HG02571 (cell line): ENCODE measurements at regions not wholly inside any gene's neighbourhood (a gene's known extent, or its start where the extent isn't known, plus 50 kb on each side); places are given as distances from the start of the nearest gene placed in this dataset.

Source experiments
- ATAC-seq: cut with Tn5 transposase; IDR thresholded peaks from one replicate; pipeline ENCODE4 v1.9.1; 2021; ENCODE audit warnings: mild to moderate bottlenecking, moderate library complexity; ENCODE audit not compliant: unreplicated experiment

DNA sequence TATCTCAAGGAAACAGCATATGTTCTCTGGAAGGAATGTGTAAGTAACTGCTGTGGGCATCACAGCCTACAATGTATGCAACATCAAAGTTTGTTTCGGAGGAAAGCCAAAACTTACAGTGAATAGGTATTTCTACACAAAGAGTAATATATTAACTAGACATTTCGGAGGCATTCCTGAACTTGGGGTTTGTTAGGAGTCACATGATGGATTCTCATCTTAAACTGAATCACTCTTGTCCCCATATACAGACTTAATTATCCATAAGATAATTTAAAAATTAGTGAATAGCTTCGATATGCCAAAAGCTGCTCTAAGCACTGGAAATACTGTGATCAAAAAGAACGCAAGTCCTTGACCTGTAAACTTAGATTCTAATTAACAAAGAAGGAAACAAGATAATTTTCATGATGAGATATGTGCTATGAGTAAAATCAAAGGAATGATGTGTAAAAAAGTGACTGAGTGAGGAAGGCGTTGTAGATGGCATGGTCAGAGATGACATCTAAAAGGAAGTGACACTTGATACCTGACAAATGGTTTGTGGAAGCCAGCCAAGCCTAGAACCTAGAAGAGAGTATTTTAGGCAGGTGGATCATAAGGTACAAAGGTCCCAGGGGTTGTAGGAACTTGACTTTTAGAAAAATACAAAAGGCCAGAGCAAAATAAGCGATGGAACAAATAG is 273.1 kb downstream of the MRPL39 start:
- ATAC-seq: no peak

DNA sequence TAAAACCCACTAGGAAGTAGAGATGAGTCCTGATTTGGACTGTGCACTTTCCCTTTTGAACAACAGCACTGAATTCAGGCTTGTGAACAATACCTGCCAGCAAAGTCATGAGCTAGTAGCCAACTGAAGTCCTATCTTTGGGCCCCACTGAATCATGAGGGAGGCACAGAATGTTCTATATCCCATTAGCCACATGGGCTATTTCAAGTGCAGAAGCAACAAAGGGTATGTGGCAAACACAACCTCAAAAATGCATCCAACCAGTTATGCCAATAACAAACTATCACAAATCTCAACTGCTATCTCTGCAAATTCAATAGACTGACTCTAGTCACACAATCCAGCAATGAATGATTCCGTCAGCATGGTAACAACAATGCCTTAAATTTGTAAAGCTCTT is 276.0 kb downstream of the MRPL39 start:
- no peak for ATAC-seq

DNA sequence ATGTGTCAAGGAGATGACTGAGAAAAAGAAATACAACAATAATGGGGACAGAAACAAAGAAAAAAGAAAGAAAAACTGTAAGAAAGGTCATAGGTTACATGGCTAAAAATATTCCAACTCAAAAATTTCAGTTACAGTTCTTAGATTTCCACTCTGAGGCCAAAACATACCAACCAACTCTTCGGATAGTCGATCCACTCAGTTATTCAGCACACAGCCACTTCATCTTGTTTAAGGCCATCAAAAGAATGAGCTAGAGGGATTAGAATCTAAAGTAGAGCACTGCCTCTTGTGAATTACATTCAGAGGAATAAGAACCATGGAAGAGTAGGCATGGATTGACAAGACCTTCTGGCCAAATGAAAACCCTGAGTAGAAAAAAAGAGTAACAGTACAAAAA is 277.0 kb downstream of the MRPL39 start:
- ATAC-seq: no peak

DNA sequence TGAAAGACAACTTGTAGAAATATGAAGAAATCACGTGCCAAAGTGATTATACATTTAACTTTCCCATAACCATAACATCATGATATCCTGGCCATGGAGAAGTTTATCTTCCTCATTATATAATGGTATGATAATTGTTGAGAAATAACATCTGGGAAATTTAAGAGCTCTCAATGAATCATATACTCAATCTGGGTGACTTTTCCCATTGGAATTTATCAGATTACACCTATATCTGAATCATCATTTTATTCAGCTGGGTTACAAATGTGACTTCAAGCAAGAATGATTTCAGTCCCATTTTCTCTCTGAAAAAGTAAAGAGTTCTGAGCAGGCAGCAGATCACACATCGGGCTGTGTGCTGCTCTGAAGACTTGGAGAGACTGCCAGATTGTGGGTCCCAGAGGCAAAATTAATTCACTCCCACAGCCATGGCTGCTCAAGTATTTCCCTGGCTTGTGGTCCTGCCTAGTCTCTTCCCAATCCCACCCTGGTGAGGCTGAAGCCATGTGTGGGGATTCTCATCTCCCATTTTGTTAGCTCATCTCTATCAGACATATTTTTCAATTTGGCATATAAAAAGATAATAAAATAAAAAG is 278.0 kb downstream of the MRPL39 start:
- no peak for ATAC-seq

DNA sequence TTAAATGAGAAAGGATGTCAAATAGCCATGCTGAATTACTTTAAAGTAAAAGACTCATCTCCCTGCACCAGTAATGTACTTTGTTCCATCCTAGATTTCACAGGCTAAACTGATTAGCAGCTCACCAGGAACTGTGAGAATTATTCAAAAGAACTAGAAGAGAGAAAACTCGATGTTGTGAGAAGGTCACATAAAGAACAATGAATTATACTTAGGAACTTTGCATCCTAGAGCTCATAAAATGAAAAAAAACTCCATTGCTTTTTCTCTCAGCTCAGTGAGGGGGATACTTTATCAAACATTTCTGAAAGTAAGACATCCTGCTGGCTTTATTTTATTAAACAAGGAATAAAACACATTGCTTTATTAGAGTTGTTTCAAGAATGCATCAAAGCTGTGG is 278.5 kb downstream of the MRPL39 start:
- no peak for ATAC-seq

DNA sequence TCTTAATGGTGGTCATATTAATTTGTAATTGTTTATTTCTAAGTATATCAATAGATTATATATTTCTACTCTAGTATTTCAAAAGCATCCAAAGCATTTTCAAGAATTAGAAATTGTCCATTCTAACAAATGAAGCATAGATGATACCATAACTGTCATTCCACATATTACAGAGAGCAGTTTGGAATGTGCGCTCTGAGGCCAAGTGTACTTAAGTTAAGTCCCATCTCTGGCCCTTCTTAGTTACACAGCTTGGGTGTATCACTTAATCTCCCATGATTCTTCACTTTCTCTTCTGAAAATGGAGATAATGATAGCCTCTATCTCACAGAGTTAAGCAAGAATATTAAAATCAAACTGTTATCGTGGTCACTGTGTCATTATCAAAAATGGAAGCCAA is 281.1 kb downstream of the MRPL39 start:
- no peak for ATAC-seq

DNA sequence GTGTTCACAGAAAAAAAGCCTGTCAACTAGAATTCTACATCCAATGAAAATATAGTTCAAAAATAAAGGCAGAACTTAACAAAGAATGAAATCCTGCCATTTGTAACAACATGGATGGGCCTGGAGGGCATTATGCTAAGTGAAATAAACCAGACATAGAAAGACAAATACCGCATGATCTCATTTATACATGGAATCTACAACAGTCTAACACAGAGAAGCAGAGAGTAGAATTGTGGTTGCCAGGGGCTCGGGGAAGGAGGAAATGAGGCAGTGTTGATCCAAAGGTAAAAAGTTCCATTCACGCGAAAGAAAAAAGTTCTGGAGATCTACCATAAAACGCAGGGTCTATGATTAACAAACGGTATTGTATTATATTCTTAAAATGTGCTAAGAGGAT is 282.6 kb downstream of the MRPL39 start:
- no peak for ATAC-seq

DNA sequence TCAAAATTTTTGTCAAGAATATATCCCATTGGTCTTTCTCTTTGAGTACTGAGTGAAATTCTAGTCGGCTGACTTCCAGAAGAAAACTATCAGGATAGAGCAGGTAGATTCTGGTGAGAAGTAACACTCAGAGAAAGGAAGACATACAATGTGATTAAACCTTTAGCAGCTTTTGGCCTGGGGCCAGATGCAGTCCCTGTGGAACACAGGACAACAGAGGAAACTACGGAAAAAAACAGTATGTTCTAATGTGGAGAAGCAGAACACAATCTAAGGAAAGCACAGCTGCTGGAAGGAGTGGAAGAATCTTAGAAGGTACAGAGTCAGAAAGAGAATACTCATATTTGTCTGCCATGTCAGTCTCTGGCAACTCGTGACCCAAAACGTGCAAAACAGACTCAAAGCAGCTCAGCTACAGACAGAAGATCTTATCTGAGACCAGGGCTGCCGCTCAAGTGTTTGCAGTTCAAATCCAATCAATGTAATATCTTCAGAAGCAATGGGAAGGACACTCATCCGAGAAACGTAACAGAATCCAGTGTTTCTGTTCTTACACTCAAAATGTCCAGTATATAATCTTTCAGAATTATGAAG is 283.8 kb downstream of the MRPL39 start:
- no peak for ATAC-seq

DNA sequence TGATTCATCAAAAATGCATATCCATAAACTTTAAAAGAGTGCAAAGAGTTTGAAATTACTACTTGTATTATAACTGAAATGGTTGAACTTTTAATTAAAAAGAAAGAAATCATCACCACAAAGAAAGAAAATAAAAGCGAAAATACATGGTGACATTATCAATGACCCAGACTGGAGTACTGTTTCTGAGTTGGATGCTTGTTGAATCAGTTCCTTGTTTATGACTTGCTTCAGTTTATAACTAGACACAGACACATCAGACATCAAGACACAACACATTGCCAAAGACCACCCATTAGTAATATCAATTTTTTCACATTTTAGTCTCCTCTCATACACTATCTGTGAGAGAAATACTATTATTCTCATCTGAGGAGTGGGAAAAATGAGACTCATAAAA is 293.0 kb downstream of the MRPL39 start:
- ATAC-seq: no peak

DNA sequence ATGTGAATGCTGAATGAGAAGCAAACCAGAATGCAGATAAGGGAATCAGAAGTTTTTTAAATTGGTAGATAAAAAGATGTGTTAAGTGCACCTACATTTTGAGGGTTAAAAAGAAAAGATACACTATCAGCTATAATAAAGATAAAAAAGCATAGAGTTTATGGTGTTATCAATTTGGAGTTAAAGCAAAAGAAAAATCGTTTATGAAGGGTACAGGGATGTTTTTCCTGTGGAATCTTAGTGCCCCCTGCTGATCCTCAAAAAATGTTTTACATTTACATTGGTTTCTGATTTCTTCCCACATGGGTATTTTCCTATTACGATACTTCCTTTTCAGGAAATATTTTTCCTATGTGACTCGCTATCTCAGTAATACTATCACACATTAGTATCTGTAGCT is 293.5 kb downstream of the MRPL39 start:
- no peak for ATAC-seq

DNA sequence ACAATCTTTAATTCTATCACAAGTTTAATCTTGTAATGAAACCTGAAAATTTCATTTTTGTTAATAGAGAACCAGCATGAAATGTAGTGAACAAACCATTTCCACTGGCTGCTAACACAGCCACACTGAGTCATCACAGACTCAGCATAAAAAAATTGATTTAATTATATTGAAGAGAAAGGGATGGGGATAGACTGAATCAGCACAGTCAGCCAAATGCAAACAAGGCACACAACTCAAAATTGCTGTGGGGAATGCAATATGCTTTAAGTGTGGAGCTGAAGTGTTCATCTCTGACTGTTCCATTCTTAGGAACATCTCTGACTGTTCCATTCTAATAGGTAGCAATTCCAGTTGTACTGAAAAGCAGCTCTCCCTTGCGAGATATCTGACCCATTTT is 299.8 kb downstream of the MRPL39 start:
- ATAC-seq: no peak

DNA sequence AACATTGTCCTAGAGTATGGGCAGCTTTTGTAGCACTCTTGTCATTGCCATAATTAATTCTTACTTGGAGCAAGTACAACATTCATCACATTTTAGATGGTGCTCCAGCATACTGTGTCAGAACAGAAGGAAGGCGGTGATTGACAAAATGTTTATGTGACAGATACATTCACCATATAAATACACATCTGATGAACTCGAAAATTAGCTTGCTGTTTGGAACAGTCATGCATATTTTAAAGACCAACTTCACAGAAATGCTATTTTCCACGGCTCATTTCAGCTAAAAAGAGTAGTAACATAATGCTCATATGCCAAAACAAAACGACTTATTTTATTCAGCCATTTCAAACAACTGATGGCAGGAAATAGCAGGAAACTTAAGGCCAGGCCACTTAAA is 302.7 kb downstream of the MRPL39 start:
- no peak for ATAC-seq

DNA sequence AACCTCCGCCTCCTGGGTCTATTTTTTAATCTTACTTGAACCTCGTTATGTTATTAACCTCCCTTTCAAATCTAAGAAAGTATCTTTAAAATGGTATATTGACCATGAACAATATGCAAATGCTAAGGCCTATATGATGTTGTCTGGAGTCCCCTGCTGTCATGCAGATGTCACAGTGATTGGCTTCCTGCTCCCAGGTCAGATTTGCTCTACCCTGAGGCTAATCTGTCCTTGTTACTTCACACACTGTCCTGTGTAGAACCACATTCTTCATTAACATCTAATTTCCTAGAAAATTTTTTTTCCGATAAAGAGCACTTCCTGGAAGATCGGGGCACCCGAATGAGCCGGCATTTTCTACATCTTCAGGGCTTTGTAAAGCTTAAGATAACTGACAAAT is 306.6 kb downstream of the MRPL39 start:
- ATAC-seq: no peak

DNA sequence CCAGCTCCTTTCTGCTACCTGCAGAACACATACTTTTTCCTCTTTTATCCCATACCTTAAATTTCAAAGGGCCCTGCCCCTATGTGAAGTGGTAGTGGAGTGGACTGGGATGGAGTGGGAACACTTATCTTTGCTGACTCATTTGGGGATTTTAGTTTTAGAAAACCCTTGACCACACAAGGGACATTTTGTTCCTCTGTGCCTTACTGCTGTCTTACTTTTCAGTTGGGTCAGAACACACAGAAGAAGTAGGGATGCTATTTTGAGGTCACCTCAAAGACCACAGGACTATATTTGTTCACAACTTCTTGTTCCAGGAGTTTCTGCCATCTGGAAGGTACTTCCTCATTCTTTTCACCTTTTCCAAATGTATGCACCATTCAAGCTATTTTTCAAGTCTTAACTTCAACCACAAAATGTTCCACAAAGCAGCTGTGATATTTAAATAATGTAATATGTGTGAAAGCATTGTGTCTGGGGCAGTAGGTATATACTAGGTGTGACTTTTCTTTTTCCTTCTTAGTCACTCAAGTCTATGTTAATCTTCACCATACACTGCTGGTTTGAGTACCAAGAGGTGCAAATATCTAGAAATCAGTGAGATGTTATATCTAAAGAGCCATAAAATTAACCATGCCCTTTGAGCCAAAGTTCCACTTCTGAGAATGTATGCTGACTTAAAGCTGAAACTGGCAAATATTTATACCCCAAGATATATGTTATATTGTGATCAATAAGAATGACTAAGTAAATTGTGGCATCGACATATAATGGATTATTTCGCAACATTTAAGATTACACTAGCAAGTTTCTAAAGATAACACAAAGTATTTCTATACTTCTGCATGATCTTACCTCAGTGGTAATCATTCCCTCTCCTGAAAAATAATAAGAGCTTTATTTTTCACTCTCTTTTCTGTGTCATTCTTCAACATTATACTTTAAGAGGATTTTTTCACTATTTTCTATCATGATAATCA is 308.5 kb downstream of the MRPL39 start:
- peak; percentile 88 for ATAC-seq

DNA sequence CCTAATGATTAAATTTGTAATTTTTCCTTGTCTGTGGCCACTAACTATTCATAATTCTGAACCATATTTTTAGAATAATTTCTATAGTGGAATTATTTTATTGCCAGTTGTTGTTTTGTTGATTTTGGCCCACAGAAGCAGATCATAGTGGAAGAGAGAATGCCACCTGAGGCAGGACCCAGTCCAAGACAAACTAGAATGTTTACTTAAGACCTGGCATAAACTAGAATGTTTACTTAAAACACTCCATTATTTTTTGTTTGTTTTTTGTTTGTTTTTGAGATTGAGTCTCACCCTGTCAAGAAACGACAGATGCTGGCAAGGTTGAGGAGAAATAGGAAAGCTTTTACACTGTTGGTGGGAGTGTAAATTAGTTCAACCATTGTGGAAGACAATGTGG is 310.2 kb downstream of the MRPL39 start:
- no peak for ATAC-seq

DNA sequence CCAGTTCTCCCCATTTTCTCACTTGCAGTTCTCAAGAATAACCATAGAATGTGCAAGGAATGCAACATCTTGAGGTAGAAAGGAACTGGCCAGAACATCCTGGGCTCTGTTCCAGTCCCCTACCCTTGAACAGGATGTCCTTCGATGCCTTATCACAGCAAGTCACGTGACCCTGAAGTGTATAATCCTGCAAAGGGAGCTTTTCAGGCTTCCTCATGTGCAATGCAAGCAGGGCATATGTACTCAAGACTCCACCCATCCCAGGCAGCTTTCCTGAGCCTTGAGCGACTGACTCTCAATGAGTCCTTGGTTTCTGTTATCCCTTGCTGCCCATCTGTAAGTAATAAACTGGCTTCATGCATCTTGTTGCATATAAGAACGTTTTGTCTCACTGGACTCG is 311.0 kb downstream of the MRPL39 start:
- no peak for ATAC-seq

DNA sequence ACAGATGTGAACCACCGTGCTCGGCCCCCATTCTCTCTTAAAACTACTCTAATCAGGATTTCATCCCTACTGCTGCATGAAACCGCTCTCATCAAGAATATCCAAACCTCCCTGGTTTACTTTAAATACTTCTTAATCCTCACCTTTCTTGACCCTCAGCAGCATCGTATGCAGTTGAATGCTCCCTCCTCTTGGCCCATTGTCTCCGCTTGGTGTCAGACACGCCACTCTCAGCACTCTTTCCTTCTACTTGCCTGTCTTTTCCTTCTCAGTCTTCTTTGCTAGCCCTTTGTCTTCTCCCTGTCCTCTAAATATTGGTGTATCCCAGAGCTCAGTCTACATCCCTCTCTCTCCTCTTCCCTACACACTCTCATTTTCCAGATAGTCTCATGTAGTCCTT is 314.9 kb downstream of the MRPL39 start:
- ATAC-seq: no peak

DNA sequence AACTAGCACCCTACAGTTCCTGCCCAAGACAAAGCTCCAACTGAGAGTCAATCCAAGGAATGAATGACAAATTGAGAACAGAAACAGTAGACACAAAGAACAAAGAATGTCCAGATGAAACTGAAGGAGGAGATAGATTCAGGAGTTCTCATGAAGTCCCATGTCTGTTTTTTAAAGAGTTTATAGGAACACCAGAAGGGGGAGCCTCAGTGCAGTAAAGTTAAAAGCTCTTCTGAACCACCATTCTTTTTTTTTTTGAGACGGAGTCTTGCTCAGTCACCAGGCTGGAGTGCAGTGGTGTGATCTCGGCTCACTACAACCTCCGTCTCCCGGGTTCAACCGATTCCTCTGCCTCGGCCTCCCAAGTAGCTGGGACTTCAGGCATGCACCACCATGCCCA is 323.6 kb downstream of the MRPL39 start:
- ATAC-seq: no peak

DNA sequence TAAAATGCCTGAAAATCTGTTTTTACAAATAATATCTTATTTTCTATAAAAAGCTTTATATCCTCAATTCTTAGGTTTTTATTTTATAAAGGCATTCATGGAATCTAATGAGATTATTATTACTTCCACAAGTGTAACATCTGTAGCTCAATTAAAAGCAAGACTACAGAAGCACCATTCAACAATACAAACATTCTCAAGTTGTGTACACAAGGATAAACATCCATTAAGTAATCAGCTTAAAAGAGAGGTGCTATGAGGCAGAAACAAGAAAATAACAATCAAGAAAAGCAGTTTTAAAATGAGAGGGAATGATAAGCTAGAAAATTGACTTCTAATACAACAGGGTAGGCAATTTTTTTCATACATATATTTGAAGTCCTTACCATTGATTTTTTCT is 326.1 kb downstream of the MRPL39 start:
- ATAC-seq: no peak

DNA sequence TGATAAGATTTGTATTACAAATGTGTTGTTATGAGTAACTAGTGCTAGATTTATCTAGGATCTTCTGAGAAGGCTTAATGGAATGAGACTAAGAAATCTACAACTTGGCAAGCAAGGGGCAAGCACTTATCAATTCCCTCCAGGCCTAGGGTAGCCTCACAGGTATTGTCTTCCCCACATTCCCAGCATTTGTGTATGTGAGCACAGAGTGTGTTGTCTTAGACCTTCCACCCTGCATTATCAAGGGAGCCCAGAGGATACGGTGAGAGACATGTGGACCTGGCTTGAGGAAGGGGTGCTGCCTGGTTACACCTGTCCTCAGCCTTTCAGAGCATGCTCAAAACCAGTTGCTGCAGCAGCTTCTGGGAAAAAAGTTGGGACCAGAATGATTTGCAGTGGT is 327.2 kb downstream of the MRPL39 start:
- no peak for ATAC-seq

DNA sequence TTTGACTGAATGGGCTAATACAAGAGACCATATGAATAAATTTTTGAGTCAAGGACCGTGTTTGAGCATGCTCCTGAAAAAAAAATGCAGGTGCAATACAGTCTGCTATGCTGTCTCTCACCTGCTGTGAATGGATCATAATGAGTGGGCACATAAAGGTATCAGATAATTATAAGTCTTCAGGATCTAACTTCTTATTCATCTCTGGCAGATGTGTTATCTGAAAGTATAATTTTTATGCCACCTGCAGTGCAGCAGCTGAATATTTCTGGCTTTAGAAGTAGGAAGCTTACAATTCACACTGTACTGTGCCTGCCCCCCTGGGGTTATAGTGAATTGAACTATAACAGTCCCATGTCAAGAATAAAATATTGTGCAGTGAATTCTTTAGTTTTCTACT is 333.3 kb downstream of the MRPL39 start:
- ATAC-seq: no peak
